Uterus (tissue), 2 donors: ENCODE measurements at regions not wholly inside any gene's neighbourhood (a gene's known extent, or its start where the extent isn't known, plus 50 kb on each side); places are given as distances from the start of the nearest gene placed in this dataset.

ENCODE experiments used
- POLR2A ChIP-seq, 2 donors: fragments of 450-650 bp; IDR thresholded peaks; one replicate each; pipeline ENCODE4 v1.6.1; 2016; ENCODE audit warnings: antibody characterized with exemption in 2 of 2, mild to moderate bottlenecking in 1 of 2, moderate library complexity in 1 of 2
- TF ChIP-seq, protein P1 (sequence below), 4 experiments: fragments of 200-600 bp in 2 of 4; fragments of 450-650 bp in 2 of 4; sonication (generic) in 2 of 4; IDR thresholded peaks; one replicate each; pipeline ENCODE4 v1.5.1; 2016 to 2019; ENCODE audit warnings: antibody characterized with exemption in 4 of 4, mild to moderate bottlenecking in 2 of 4, moderate library complexity in 1 of 4

DNA sequence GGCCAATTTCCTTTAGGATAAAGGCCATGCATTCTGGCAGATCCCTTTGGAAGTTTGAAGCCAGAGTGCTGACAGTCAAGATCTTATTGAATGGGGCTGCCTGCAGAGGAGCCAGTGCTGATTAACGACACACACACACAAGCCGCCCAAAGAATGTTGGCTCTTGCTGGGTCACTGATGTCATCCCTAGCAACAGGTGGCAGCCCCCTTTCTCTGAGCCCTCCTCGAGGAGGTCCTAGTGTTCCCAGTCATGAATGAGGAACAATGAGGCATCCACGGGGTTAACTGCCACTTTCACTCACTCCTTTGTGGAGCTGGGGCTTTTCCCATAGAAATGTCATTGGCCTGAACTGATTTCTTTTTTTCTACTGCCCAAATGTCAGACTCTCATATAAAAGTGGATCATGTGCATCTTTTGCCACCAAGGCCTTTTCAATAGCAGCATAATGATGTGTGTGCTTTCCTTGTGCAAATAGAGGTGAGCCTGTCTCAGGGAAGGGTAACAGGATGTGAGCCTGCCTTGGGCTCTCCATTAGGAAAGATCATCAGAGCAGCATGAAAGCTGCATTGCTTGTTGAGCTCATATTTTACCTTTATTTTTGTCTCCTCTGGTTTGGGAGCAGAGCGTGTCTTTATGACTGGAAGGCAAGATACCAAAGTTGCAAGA, 301.8 kb upstream of the MTNR1B start:
- no peak for TF ChIP-seq POLR2A (IDR thresholded peaks at IDR 0.05)
- TF ChIP-seq, protein P1, sequence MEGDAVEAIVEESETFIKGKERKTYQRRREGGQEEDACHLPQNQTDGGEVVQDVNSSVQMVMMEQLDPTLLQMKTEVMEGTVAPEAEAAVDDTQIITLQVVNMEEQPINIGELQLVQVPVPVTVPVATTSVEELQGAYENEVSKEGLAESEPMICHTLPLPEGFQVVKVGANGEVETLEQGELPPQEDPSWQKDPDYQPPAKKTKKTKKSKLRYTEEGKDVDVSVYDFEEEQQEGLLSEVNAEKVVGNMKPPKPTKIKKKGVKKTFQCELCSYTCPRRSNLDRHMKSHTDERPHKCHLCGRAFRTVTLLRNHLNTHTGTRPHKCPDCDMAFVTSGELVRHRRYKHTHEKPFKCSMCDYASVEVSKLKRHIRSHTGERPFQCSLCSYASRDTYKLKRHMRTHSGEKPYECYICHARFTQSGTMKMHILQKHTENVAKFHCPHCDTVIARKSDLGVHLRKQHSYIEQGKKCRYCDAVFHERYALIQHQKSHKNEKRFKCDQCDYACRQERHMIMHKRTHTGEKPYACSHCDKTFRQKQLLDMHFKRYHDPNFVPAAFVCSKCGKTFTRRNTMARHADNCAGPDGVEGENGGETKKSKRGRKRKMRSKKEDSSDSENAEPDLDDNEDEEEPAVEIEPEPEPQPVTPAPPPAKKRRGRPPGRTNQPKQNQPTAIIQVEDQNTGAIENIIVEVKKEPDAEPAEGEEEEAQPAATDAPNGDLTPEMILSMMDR (IDR thresholded peaks at IDR 0.05), result no peak
